Chondrocyte (in vitro differentiated cells): ENCODE measurements at regions not wholly inside any gene's neighbourhood (a gene's known extent, or its start where the extent isn't known, plus 50 kb on each side); places are given as distances from the start of the nearest gene placed in this dataset.
A peak's percentile ranks its signal among the peaks of the same experiment; 100 is the strongest.

ENCODE experiments used
- DNase-seq: peaks from one replicate; pipeline ENCODE4 v3.0.0; 2021; ENCODE audit warnings: mixed read lengths, low spot score
- H3K27ac Mint-ChIP-seq: one replicate; pipeline ENCODE4 v1.8.0; 2021; ENCODE audit warnings: mild to moderate bottlenecking, moderate library complexity, mixed read lengths; ENCODE audit not compliant: unreplicated experiment
- H3K27me3 Mint-ChIP-seq: 2 replicates; pipeline ENCODE4 v1.8.0; 2021; ENCODE audit warnings: low read depth, mixed read lengths
- H3K36me3 Mint-ChIP-seq: 2 replicates; pipeline ENCODE4 v1.8.0; 2021; ENCODE audit warnings: low read depth, mixed read lengths
- H3K4me1 Mint-ChIP-seq: 2 replicates; pipeline ENCODE4 v1.8.0; 2021; ENCODE audit warnings: low read depth, mild to moderate bottlenecking, mixed read lengths
- H3K4me3 Mint-ChIP-seq: one replicate; pipeline ENCODE4 v1.8.0; 2021; ENCODE audit warnings: mild to moderate bottlenecking, moderate library complexity, mixed read lengths; ENCODE audit not compliant: unreplicated experiment
- H3K9me3 Mint-ChIP-seq: 2 replicates; pipeline ENCODE4 v1.8.0; 2021; ENCODE audit warnings: low read depth, mixed read lengths
- TF ChIP-seq, protein P1 (sequence below): fragments of 200-600 bp; sonication (generic); IDR thresholded peaks from 2 replicates; pipeline ENCODE4 v1.5.0; 2021; ENCODE audit warnings: antibody characterized with exemption, mild to moderate bottlenecking, moderate library complexity

DNA sequence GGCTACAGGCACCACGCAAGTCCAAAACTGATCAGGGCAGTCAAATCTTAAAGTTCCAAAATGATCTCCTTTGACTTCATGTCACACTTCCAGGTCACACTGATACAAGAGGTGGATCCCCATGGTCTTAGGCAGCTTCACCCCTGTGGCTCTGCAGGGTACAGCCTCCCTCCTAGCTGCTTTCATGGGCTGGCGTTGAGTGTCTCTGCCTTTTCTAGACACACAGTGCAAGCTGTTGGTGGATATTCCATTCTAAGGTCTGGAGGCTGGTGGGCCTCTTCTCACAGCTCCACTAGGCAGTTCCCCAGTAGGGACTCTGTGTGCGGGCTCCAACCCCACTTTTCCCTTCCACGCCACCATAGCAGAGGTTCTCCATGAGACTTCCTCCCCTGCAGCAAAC lies 838.2 kb upstream of the CHAC2 start:
- no peak overlapping the region for H3K4me3 Mint-ChIP-seq
- peaks cover 8% of the 10 kb centered on the region for H3K4me1 Mint-ChIP-seq
- DNase-seq, result peak; percentile 25
- TF ChIP-seq, protein P1, sequence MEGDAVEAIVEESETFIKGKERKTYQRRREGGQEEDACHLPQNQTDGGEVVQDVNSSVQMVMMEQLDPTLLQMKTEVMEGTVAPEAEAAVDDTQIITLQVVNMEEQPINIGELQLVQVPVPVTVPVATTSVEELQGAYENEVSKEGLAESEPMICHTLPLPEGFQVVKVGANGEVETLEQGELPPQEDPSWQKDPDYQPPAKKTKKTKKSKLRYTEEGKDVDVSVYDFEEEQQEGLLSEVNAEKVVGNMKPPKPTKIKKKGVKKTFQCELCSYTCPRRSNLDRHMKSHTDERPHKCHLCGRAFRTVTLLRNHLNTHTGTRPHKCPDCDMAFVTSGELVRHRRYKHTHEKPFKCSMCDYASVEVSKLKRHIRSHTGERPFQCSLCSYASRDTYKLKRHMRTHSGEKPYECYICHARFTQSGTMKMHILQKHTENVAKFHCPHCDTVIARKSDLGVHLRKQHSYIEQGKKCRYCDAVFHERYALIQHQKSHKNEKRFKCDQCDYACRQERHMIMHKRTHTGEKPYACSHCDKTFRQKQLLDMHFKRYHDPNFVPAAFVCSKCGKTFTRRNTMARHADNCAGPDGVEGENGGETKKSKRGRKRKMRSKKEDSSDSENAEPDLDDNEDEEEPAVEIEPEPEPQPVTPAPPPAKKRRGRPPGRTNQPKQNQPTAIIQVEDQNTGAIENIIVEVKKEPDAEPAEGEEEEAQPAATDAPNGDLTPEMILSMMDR, result no peak
- peaks cover 1% of the 10 kb centered on the region for H3K27me3 Mint-ChIP-seq
- H3K36me3 Mint-ChIP-seq, result no peaks in the 10 kb centered on the region
- peaks cover 14% of the 10 kb centered on the region for H3K9me3 Mint-ChIP-seq
- H3K27ac Mint-ChIP-seq, result no peak overlapping the region

DNA sequence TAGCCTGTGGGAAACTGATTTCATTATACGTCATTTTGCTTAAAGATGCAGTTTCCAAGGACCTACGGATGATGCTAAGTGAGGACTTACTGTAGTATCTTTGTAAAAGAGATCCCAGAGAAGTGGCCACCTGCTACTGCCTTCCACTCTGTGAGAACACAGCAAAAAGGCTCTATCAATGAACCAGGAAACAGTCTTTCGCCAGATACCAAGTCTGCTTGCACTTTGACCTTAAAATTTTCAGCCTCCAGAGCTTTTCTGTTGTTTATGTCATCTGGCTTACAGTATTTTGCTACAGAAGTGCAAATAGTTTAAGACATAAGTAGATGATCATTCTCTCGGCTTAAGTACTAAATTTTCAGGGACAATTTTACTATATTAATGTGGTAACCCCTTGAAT lies 847.9 kb upstream of the CHAC2 start:
- DNase-seq, result no peak
- H3K9me3 Mint-ChIP-seq, result no peaks in the 10 kb centered on the region

GRCh38 chr2:52918551-52918950 lies 849.1 kb upstream of the CHAC2 start:
- H3K4me3 Mint-ChIP-seq, result no peak overlapping the region
- H3K27ac Mint-ChIP-seq, result no peak overlapping the region
- no peaks in the 10 kb centered on the region for H3K36me3 Mint-ChIP-seq
- DNase-seq, result no peak
- TF ChIP-seq, protein P1, result no peak
- H3K9me3 Mint-ChIP-seq, result no peaks in the 10 kb centered on the region
- H3K4me1 Mint-ChIP-seq, result no peaks in the 10 kb centered on the region
- peaks cover 7% of the 10 kb centered on the region for H3K27me3 Mint-ChIP-seq

More for the DNA sequence above, 847.9 kb upstream of the CHAC2 start:
- TF ChIP-seq, protein P1, result no peak
- Mint-ChIP-seq H3K4me1 (no peaks in the 10 kb centered on the region), H3K4me3 (no peak overlapping the region), H3K27ac (no peak overlapping the region), H3K36me3 (no peaks in the 10 kb centered on the region), H3K27me3 (peaks cover 7% of the 10 kb centered on the region)

- no peaks in the 10 kb centered on the region for H3K36me3 Mint-ChIP-seq
- H3K4me1 Mint-ChIP-seq, result no peaks in the 10 kb centered on the region
- peaks cover 12% of the 10 kb centered on the region for H3K27me3 Mint-ChIP-seq
- TF ChIP-seq, protein P1, result no peak
- H3K27ac Mint-ChIP-seq, result no peak overlapping the region
- DNase-seq, result no peak
- no peaks in the 10 kb centered on the region for H3K9me3 Mint-ChIP-seq
- no peak overlapping the region for H3K4me3 Mint-ChIP-seq
Measured at GRCh38 chr2:52916981-52917380, 850.6 kb upstream of the CHAC2 start.

- no peak overlapping the region for H3K4me3 Mint-ChIP-seq
- no peaks in the 10 kb centered on the region for H3K4me1 Mint-ChIP-seq
- peaks cover 24% of the 10 kb centered on the region for H3K9me3 Mint-ChIP-seq
- TF ChIP-seq, protein P1, result no peak
- H3K27me3 Mint-ChIP-seq, result no peaks in the 10 kb centered on the region
- DNase-seq, result no peak
- H3K27ac Mint-ChIP-seq, result no peak overlapping the region
- H3K36me3 Mint-ChIP-seq, result no peaks in the 10 kb centered on the region
Measured at GRCh38 chr2:52904355-52904891, 863.2 kb upstream of the CHAC2 start.
